ENCODE measurements at regions not wholly inside any gene's neighbourhood (a gene's known extent, or its start where the extent isn't known, plus 50 kb on each side); places are given as distances from the start of the nearest gene placed in this dataset.

DNA sequence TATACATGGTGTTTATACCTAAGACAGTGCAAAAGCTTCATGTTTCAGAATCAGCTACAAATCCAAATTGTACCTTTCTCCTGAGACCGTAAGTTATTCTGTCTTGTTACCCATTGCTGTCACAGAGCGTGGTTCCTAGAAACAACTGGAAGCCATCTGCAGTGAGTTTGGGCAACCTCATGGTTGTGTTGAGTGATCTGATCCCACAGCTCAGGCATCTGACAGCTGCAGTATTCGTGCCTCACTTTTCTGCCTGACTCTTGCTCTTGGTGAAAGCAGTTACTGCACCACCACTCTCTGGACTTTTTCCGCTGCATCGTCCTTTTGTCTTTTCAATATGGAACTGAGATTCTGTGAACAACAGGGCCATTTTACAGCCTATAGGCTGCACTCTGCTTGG is 752.6 kb downstream of the MAFB start:
- no peaks in the 10 kb centered on the region for H3K9me3 ChIP-seq
- TF ChIP-seq POLR2A (IDR thresholded peaks at IDR 0.05) = no peak
- TF ChIP-seq, protein P1, sequence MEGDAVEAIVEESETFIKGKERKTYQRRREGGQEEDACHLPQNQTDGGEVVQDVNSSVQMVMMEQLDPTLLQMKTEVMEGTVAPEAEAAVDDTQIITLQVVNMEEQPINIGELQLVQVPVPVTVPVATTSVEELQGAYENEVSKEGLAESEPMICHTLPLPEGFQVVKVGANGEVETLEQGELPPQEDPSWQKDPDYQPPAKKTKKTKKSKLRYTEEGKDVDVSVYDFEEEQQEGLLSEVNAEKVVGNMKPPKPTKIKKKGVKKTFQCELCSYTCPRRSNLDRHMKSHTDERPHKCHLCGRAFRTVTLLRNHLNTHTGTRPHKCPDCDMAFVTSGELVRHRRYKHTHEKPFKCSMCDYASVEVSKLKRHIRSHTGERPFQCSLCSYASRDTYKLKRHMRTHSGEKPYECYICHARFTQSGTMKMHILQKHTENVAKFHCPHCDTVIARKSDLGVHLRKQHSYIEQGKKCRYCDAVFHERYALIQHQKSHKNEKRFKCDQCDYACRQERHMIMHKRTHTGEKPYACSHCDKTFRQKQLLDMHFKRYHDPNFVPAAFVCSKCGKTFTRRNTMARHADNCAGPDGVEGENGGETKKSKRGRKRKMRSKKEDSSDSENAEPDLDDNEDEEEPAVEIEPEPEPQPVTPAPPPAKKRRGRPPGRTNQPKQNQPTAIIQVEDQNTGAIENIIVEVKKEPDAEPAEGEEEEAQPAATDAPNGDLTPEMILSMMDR (IDR thresholded peaks at IDR 0.05) = no peak
- no peak for TF ChIP-seq POLR2AphosphoS5 (IDR thresholded peaks at IDR 0.05)
- no peak for TF ChIP-seq EP300 (IDR thresholded peaks at IDR 0.05)
- no peak overlapping the region for H3K4me3 ChIP-seq
- ATAC-seq = no peak
- H3K36me3 ChIP-seq = no peaks in the 10 kb centered on the region
- 57 to 78% methylated on average over 3 to 5 of the region's 5 CpGs for WGBS, 2 donors (ENCODE audit: low coverage in 1 of 2)
- H3K27me3 ChIP-seq = no peaks in the 10 kb centered on the region
- H3K27ac ChIP-seq = no peak overlapping the region
- H3K4me1 ChIP-seq = peaks cover 0 to 7% (median 0%) of the 10 kb centered on the region in 3 donors

DNA sequence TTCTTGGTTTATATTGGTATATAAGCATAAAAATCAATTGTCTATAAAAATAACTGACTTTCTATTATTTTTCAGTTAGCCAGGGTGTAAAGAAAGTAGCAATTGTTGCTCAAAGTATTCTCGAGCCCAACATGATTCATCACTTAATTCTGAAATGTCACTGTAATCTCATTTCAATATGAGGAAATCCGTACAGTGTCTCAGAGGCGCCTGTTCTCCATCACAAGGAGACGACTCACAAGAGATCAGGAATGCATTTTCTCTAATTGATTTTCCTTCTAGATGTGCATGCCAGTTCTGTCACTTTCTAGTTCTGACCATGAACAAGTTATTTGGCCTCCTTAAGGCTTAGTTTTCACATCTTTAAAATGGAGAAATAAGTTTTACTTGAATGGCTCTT is 753.1 kb downstream of the MAFB start:
- peaks cover 0 to 2% (median 0%) of the 10 kb centered on the region in 3 donors for H3K4me1 ChIP-seq
- TF ChIP-seq, protein P1 (IDR thresholded peaks at IDR 0.05) = no peak
- no peak overlapping the region for H3K4me3 ChIP-seq
- no peak for ATAC-seq
- no peaks in the 10 kb centered on the region for H3K27me3 ChIP-seq
- no peaks in the 10 kb centered on the region for H3K36me3 ChIP-seq
- no peaks in the 10 kb centered on the region for H3K9me3 ChIP-seq
- H3K27ac ChIP-seq = no peak overlapping the region
- WGBS, 2 donors (ENCODE audit: low coverage in 1 of 2) = 21 to 42% methylated on average over 4 of the region's 4 CpGs

DNA sequence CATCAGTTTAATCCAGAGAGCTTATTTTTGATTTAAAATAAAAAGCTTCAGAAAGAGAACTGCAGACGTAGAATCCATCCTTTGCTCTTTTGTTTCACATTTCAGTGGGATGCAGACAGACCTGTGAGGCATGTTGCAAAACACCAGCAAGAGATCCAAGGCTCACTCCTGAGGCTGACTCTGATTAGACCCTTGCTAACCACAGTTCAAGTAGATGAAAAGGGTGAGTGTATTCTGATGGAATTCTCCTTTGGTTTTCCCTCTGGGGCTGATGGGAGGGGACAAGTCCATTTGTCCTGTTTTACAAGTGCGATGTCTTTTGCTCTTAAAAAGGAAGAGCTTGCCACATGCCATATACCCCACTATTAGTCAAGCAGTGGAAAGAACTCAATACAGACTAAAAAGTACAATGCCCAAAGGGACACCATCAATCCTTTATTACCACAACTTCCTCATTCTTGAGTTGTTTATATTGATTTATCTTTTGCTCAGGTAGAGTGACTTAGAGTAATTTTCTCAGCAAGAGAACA is 772.7 kb downstream of the MAFB start:
- Histone ChIP-seq H3K4me3 (no peak overlapping the region), H3K27me3 (no peaks in the 10 kb centered on the region), H3K36me3 (no peaks in the 10 kb centered on the region), H3K4me1 (peaks cover 0 to 5% (median 0%) of the 10 kb centered on the region in 3 donors), H3K9me3 (no peaks in the 10 kb centered on the region), H3K27ac (no peak overlapping the region)
- WGBS, 2 donors (ENCODE audit: low coverage in 1 of 2) = 78 to 89% methylated on average over 2 of the region's 2 CpGs
- TF ChIP-seq POLR2AphosphoS5 (IDR thresholded peaks at IDR 0.05) = no peak
- TF ChIP-seq, protein P1 (IDR thresholded peaks at IDR 0.05) = no peak
- TF ChIP-seq POLR2A (IDR thresholded peaks at IDR 0.05) = no peak
- TF ChIP-seq EP300 (IDR thresholded peaks at IDR 0.05) = no peak
- ATAC-seq = no peak

DNA sequence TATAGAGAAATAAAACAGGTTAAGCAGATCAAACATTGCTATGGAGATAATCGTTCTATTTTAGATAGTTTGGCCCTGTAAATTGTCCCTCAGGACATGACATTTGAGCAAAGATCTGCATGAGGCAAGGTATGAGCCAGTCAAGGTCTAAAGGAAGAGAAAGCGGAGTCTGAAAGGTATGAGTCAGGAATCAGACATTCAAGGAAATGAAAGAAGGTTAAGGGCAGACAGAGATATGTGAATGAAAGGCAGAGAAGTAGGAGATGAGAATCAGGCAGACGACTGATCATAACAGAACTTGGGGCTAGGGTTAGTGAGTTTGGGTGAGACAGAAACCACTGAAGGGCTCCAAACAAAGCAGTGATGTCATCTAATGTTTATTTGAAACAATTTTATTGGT is 775.8 kb downstream of the MAFB start:
- ATAC-seq = no peak
- Histone ChIP-seq H3K4me1 (peaks cover 0 to 26% (median 0%) of the 10 kb centered on the region in 3 donors), H3K27me3 (no peaks in the 10 kb centered on the region), H3K36me3 (no peaks in the 10 kb centered on the region), H3K27ac (no peak overlapping the region), H3K4me3 (no peak overlapping the region), H3K9me3 (no peaks in the 10 kb centered on the region)
- 42 to 61% methylated on average over 2 to 3 of the region's 3 CpGs for WGBS, 2 donors (ENCODE audit: low coverage in 1 of 2)
- TF ChIP-seq POLR2AphosphoS5 (IDR thresholded peaks at IDR 0.05) (no peak), POLR2A (IDR thresholded peaks at IDR 0.05) (no peak), EP300 (IDR thresholded peaks at IDR 0.05) (no peak)
- TF ChIP-seq, protein P1 (IDR thresholded peaks at IDR 0.05) = no peak

DNA sequence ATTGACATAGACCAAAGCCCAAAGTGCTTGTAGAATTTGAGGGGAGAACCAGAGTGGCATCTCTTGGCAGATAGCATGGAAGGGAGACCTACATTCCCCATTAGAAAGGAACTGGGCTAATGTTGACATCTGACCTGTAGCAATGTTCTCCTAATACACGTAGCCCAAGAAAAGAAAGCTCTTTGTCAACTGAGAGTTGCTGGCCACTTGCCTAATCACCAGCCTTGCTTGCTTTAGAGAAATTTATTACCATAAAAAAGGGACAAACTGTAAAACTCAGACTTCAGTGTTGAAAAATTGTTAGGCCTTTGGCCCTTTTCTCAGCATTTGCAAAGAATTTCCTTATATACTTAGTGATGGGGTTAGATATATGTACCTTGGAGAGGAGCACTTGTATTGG is 777.5 kb downstream of the MAFB start:
- no peak for TF ChIP-seq EP300 (IDR thresholded peaks at IDR 0.05)
- no peak for TF ChIP-seq POLR2AphosphoS5 (IDR thresholded peaks at IDR 0.05)
- no peak for TF ChIP-seq POLR2A (IDR thresholded peaks at IDR 0.05)
- TF ChIP-seq, protein P1 (IDR thresholded peaks at IDR 0.05) = no peak
- 42 to 44% methylated on average over 1 of the region's 1 CpG for WGBS, 2 donors (ENCODE audit: low coverage in 1 of 2)
- no peak for ATAC-seq

More for the DNA sequence above, 777.5 kb downstream of the MAFB start:
- H3K4me3 ChIP-seq = no peak overlapping the region
- H3K36me3 ChIP-seq = no peaks in the 10 kb centered on the region
- no peaks in the 10 kb centered on the region for H3K27me3 ChIP-seq
- peaks cover 0 to 39% (median 3%) of the 10 kb centered on the region in 3 donors for H3K4me1 ChIP-seq
- no peaks in the 10 kb centered on the region for H3K9me3 ChIP-seq
- H3K27ac ChIP-seq = no peak overlapping the region
